Neural crest cell (in vitro differentiated cells): ENCODE measurements at regions not wholly inside any gene's neighbourhood (a gene's known extent, or its start where the extent isn't known, plus 50 kb on each side); places are given as distances from the start of the nearest gene placed in this dataset.

Source experiments
- DNase-seq: peaks from one replicate; pipeline ENCODE4 v3.0.0; 2021; ENCODE audit warnings: low read depth, mixed read lengths, low spot score
- H3K27ac Mint-ChIP-seq: one replicate; pipeline ENCODE4 v1.8.0; 2021; ENCODE audit warnings: mild to moderate bottlenecking, mixed read lengths; ENCODE audit not compliant: unreplicated experiment
- H3K27me3 Mint-ChIP-seq: 2 replicates; pipeline ENCODE4 v1.8.0; 2021; ENCODE audit warnings: low read depth, mild to moderate bottlenecking, mixed read lengths
- H3K36me3 Mint-ChIP-seq: 2 replicates; pipeline ENCODE4 v1.8.0; 2021; ENCODE audit warnings: low read depth, mild to moderate bottlenecking, mixed read lengths
- H3K4me1 Mint-ChIP-seq: 2 replicates; pipeline ENCODE4 v1.8.0; 2021; ENCODE audit warnings: mixed read lengths
- H3K4me3 Mint-ChIP-seq: one replicate; pipeline ENCODE4 v1.8.0; 2021; ENCODE audit warnings: mild to moderate bottlenecking, mixed read lengths
- H3K9me3 Mint-ChIP-seq: 2 replicates; pipeline ENCODE4 v1.8.0; 2021; ENCODE audit warnings: mixed read lengths
- TF ChIP-seq, protein P1 (sequence below): fragments of 200-600 bp; sonication (generic); conservative IDR thresholded peaks from 2 replicates; pipeline ENCODE4 v1.5.0; 2021; ENCODE audit warnings: antibody characterized with exemption, mild to moderate bottlenecking

DNA sequence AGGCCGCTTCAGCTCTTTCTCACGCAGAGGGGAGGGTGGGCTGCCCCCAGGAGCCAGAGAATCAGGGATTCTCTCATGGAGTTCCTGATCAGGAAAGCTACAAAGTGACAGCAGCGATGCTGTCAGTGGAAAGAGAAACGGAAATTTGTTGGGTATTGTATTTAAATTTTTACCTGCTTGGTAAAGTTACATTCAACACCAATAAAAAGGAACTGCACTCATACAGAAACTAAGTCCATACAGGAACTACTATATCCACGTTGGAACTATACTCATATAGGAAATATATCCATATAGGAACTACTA is 325.5 kb upstream of the IRX4 start:
- no peak for DNase-seq
- Mint-ChIP-seq H3K36me3 (no peaks in the 10 kb centered on the region), H3K9me3 (no peaks in the 10 kb centered on the region), H3K27me3 (peaks cover 23% of the 10 kb centered on the region), H3K4me3 (peak overlapping the region; percentile 11), H3K4me1 (peaks cover 47% of the 10 kb centered on the region), H3K27ac (peak overlapping the region; percentile 65)
- TF ChIP-seq, protein P1, sequence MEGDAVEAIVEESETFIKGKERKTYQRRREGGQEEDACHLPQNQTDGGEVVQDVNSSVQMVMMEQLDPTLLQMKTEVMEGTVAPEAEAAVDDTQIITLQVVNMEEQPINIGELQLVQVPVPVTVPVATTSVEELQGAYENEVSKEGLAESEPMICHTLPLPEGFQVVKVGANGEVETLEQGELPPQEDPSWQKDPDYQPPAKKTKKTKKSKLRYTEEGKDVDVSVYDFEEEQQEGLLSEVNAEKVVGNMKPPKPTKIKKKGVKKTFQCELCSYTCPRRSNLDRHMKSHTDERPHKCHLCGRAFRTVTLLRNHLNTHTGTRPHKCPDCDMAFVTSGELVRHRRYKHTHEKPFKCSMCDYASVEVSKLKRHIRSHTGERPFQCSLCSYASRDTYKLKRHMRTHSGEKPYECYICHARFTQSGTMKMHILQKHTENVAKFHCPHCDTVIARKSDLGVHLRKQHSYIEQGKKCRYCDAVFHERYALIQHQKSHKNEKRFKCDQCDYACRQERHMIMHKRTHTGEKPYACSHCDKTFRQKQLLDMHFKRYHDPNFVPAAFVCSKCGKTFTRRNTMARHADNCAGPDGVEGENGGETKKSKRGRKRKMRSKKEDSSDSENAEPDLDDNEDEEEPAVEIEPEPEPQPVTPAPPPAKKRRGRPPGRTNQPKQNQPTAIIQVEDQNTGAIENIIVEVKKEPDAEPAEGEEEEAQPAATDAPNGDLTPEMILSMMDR: no peak

DNA sequence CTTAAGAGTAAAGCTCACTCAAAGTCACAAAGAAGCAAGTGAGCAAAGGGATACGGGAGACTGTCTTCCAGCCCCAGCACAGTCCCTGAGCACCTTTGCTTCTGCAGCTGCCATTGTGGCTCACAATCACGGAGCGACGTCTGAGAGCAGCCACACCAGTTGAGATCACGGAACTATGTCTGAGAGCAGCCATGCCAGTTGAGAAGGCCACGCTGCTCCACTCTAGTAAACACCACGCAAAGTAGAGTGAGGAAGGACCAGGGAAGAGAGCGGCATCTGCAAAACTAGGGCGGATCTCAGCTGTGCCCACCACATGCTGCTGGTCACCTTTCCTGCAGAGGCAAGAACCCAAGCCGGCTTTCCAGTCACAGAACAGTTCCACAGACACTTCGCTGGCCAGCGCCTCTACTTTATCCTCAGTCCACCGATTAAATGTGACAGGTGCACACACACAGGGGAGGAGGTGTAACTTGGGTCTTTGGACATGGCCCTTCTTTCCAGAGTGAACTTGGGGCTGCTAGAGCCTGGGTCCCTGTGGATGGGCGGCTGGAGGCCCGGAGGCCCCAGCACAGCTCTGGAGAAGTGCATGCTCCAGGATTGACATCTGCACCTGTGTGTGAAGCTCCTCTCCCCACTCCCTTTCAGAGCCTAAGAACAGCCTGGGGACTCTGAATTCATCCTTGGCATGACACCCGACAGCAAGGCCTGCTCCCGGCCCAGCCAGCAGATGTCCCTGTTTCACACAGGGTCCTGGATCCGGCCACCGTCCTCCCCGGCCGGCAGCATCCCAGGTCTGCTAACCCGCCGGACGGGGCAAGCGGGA is 324.9 kb upstream of the IRX4 start:
- no peaks in the 10 kb centered on the region for H3K36me3 Mint-ChIP-seq
- no peaks in the 10 kb centered on the region for H3K9me3 Mint-ChIP-seq
- TF ChIP-seq, protein P1: peak; percentile 73
- H3K27me3 Mint-ChIP-seq: peaks cover 23% of the 10 kb centered on the region
- H3K4me1 Mint-ChIP-seq: peaks cover 47% of the 10 kb centered on the region
- peak; percentile 58 for DNase-seq
- H3K4me3 Mint-ChIP-seq: peak overlapping the region; percentile 11
- H3K27ac Mint-ChIP-seq: peak overlapping the region; percentile 78

DNA sequence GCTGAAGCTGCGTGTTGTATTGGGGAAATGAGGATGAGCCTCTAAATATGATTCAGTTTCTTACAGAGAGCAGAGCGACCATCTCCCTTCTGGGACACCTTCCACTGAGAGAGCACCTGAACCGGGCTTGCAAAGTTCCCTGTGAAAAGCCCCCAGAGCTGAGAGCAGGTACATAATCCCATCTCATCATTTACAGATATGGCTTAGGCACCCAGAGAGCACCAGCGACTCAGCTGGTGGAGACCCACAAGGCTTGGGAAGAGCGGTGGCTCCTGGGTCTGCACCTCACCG is 324.3 kb upstream of the IRX4 start:
- peak overlapping the region; percentile 78 for H3K27ac Mint-ChIP-seq
- no peaks in the 10 kb centered on the region for H3K36me3 Mint-ChIP-seq
- H3K4me3 Mint-ChIP-seq: no peak overlapping the region
- H3K4me1 Mint-ChIP-seq: peaks cover 44% of the 10 kb centered on the region
- H3K27me3 Mint-ChIP-seq: peaks cover 21% of the 10 kb centered on the region
- H3K9me3 Mint-ChIP-seq: no peaks in the 10 kb centered on the region
- TF ChIP-seq, protein P1: no peak
- no peak for DNase-seq

- peak; percentile 55 for DNase-seq
- no peaks in the 10 kb centered on the region for H3K9me3 Mint-ChIP-seq
- no peaks in the 10 kb centered on the region for H3K36me3 Mint-ChIP-seq
- TF ChIP-seq, protein P1: no peak
- H3K27me3 Mint-ChIP-seq: peaks cover 20% of the 10 kb centered on the region
- H3K4me1 Mint-ChIP-seq: peaks cover 43% of the 10 kb centered on the region
- peak overlapping the region; percentile 39 for H3K4me3 Mint-ChIP-seq
- H3K27ac Mint-ChIP-seq: peak overlapping the region; percentile 93
Measured at GRCh38 chr5:2206293-2207108, 323.8 kb upstream of the IRX4 start.

- no peaks in the 10 kb centered on the region for H3K9me3 Mint-ChIP-seq
- TF ChIP-seq, protein P1: no peak
- H3K27ac Mint-ChIP-seq: peak overlapping the region; percentile 93
- H3K4me3 Mint-ChIP-seq: peak overlapping the region; percentile 39
- no peaks in the 10 kb centered on the region for H3K36me3 Mint-ChIP-seq
- peaks cover 19% of the 10 kb centered on the region for H3K27me3 Mint-ChIP-seq
- DNase-seq: peak; percentile 33
- peaks cover 43% of the 10 kb centered on the region for H3K4me1 Mint-ChIP-seq
Measured at GRCh38 chr5:2205596-2206226, 323.0 kb upstream of the IRX4 start.
